Thyroid gland (tissue), 4 donors: ENCODE measurements at regions not wholly inside any gene's neighbourhood (a gene's known extent, or its start where the extent isn't known, plus 50 kb on each side); places are given as distances from the start of the nearest gene placed in this dataset.

Experiments
- DNase-seq, 2 donors: peaks; one replicate each; pipeline ENCODE4 v3.0.0-alpha.2; 2019
- H3K27ac ChIP-seq, 3 donors: fragments of 200-600 bp; sonication (generic); 1 replicate in 2 of 3; 2 replicates in 1 of 3; pipeline ENCODE4 v1.5.1; 2016 to 2019; ENCODE audit warnings: mild to moderate bottlenecking in 1 of 3, moderate library complexity in 1 of 3
- H3K27me3 ChIP-seq: fragments of 200-600 bp; sonication (generic); one replicate; pipeline ENCODE4 v1.5.1; 2019
- H3K36me3 ChIP-seq, 2 donors: fragments of 200-600 bp; sonication (generic); one replicate each; pipeline ENCODE4 v1.5.1; 2016 to 2019
- H3K4me1 ChIP-seq, 2 donors: fragments of 200-600 bp; sonication (generic); one replicate each; pipeline ENCODE4 v1.5.1; 2017 to 2019
- H3K4me3 ChIP-seq, 3 donors: fragments of 200-600 bp; sonication (generic); replicated peaks in 1 of 3; 1 replicate in 2 of 3; 2 replicates in 1 of 3; pipeline ENCODE4 v1.5.1; 2016; ENCODE audit warnings: mild to moderate bottlenecking in 1 of 3
- H3K9me3 ChIP-seq: fragments of 200-600 bp; sonication (generic); one replicate; pipeline ENCODE4 v1.5.1; 2017
- CTCF ChIP-seq, 6 experiments: fragments of 200-600 bp in 3 of 6; fragments of 450-650 bp in 3 of 6; sonication (generic) in 3 of 6; IDR thresholded peaks; one replicate each; pipeline ENCODE4 v1.5.1; 2016 to 2019; ENCODE audit warnings: antibody characterized with exemption in 6 of 6, mild to moderate bottlenecking in 2 of 6, inconsistent platforms in 1 of 6, moderate library complexity in 1 of 6
- POLR2A ChIP-seq, 2 donors: fragments of 450-650 bp; IDR thresholded peaks; one replicate each; pipeline ENCODE4 v1.6.1; 2017; ENCODE audit warnings: antibody characterized with exemption in 2 of 2, mild to moderate bottlenecking in 2 of 2, moderate library complexity in 1 of 2
- WGBS, 2 donors: methylation state at CpG; one replicate each; pipeline ENCODE4 v1.1.5; 2017; 5-methylcytosine and 5-hydroxymethylcytosine counted together
- intact Hi-C: fragments of 100-400 bp; cut with DNase I; formaldehyde crosslinking; loops from one replicate; pipeline ENCODE4 v1.15.1; 2023

GRCh38 chr2:150627526-150627925, 140.1 kb upstream of the RND3 start:
- Histone ChIP-seq H3K4me3 (no peak overlapping the region), H3K36me3 (no peaks in the 10 kb centered on the region), H3K27ac (no peak overlapping the region), H3K9me3 (no peaks in the 10 kb centered on the region), H3K4me1 (no peaks in the 10 kb centered on the region), H3K27me3 (no peaks in the 10 kb centered on the region)
- no peak for DNase-seq
- TF ChIP-seq CTCF (IDR thresholded peaks at IDR 0.05) (no peak), POLR2A (IDR thresholded peaks at IDR 0.05) (no peak)
- intact Hi-C loops: no loop called here

GRCh38 chr2:150626934-150627411, 139.5 kb upstream of the RND3 start:
- H3K4me1 ChIP-seq: no peaks in the 10 kb centered on the region
- 26 to 29% methylated on average over 1 of the region's 1 CpG for WGBS, 2 donors
- no peak for TF ChIP-seq POLR2A (IDR thresholded peaks at IDR 0.05)
- no peak for TF ChIP-seq CTCF (IDR thresholded peaks at IDR 0.05)
- intact Hi-C loops: no loop called here
- H3K27me3 ChIP-seq: no peaks in the 10 kb centered on the region
- H3K4me3 ChIP-seq: no peak overlapping the region
- H3K9me3 ChIP-seq: no peaks in the 10 kb centered on the region
- no peak for DNase-seq
- no peaks in the 10 kb centered on the region for H3K36me3 ChIP-seq
- no peak overlapping the region for H3K27ac ChIP-seq

- Histone ChIP-seq H3K36me3 (no peaks in the 10 kb centered on the region), H3K4me1 (peaks cover 0 to 3% of the 10 kb centered on the region in 2 donors), H3K9me3 (no peaks in the 10 kb centered on the region), H3K4me3 (no peak overlapping the region), H3K27ac (no peak overlapping the region), H3K27me3 (no peaks in the 10 kb centered on the region)
- TF ChIP-seq CTCF (IDR thresholded peaks at IDR 0.05) (no peak), POLR2A (IDR thresholded peaks at IDR 0.05) (no peak)
- no peak for DNase-seq
- 87 to 95% methylated on average over 2 of the region's 2 CpGs for WGBS, 2 donors
- intact Hi-C loops: no loop called here
Measured at GRCh38 chr2:150625741-150626140, 138.3 kb upstream of the RND3 start.

GRCh38 chr2:150625303-150625702, 137.8 kb upstream of the RND3 start:
- TF ChIP-seq POLR2A (IDR thresholded peaks at IDR 0.05) (no peak), CTCF (IDR thresholded peaks at IDR 0.05) (no peak)
- intact Hi-C loops: no loop called here
- H3K9me3 ChIP-seq: no peaks in the 10 kb centered on the region

GRCh38 chr2:150624001-150624401, 136.5 kb upstream of the RND3 start:
- no peak for DNase-seq
- H3K27ac ChIP-seq: no peak overlapping the region
- H3K27me3 ChIP-seq: no peaks in the 10 kb centered on the region
- no peaks in the 10 kb centered on the region for H3K36me3 ChIP-seq
- H3K9me3 ChIP-seq: no peaks in the 10 kb centered on the region
- no peak for TF ChIP-seq POLR2A (IDR thresholded peaks at IDR 0.05)
- TF ChIP-seq CTCF (IDR thresholded peaks at IDR 0.05): no peak
- WGBS, 2 donors: 64 to 74% methylated on average over 5 of the region's 5 CpGs
- intact Hi-C loops: no loop called here
- H3K4me1 ChIP-seq: peaks cover 3 to 9% of the 10 kb centered on the region in 2 donors
- no peak overlapping the region for H3K4me3 ChIP-seq

More at GRCh38 chr2:150625303-150625702, 137.8 kb upstream of the RND3 start:
- Histone ChIP-seq H3K4me3 (no peak overlapping the region), H3K27me3 (no peaks in the 10 kb centered on the region), H3K36me3 (no peaks in the 10 kb centered on the region), H3K4me1 (peaks cover under 1 to 6% of the 10 kb centered on the region in 2 donors), H3K27ac (no peak overlapping the region)
- no peak for DNase-seq
